ENCODE measurements at regions not wholly inside any gene's neighbourhood (a gene's known extent, or its start where the extent isn't known, plus 50 kb on each side); places are given as distances from the start of the nearest gene placed in this dataset.

- DNase-seq = no peak
Measured at GRCh38 chr5:52419357-52419756, 368.4 kb upstream of the ITGA1 start.

GRCh38 chr5:52427615-52428014 lies 360.1 kb upstream of the ITGA1 start:
- no peak for DNase-seq

- DNase-seq = no peak
Measured at GRCh38 chr5:52428977-52429489, 358.7 kb upstream of the ITGA1 start.

- DNase-seq = no peak
Measured at GRCh38 chr5:52441768-52442167, 345.9 kb upstream of the ITGA1 start.

- DNase-seq = no peak
Measured at GRCh38 chr5:52443187-52443586, 344.5 kb upstream of the ITGA1 start.

GRCh38 chr5:52448111-52448510 lies 339.6 kb upstream of the ITGA1 start:
- DNase-seq = no peak

GRCh38 chr5:52449516-52449915 lies 338.2 kb upstream of the ITGA1 start:
- no peak for DNase-seq

- DNase-seq = no peak
Measured at GRCh38 chr5:52452098-52452497, 335.6 kb upstream of the ITGA1 start.

GRCh38 chr5:52453176-52453575 lies 334.5 kb upstream of the ITGA1 start:
- no peak for DNase-seq

GRCh38 chr5:52455920-52456319 lies 331.8 kb upstream of the ITGA1 start:
- DNase-seq = no peak

- DNase-seq = no peak
Measured at GRCh38 chr5:52457810-52458209, 329.9 kb upstream of the ITGA1 start.

- DNase-seq = no peak
Measured at GRCh38 chr5:52466113-52466512, 321.6 kb upstream of the ITGA1 start.

GRCh38 chr5:52466749-52467520 lies 320.8 kb upstream of the ITGA1 start:
- DNase-seq = no peak

GRCh38 chr5:52468976-52469375 lies 318.7 kb upstream of the ITGA1 start:
- no peak for DNase-seq

- DNase-seq = no peak
Measured at GRCh38 chr5:52469420-52469819, 318.3 kb upstream of the ITGA1 start.

GRCh38 chr5:52469835-52470234 lies 317.9 kb upstream of the ITGA1 start:
- DNase-seq = no peak

- no peak for DNase-seq
Measured at GRCh38 chr5:52476346-52476745, 311.4 kb upstream of the ITGA1 start.

GRCh38 chr5:52481201-52481600 lies 306.5 kb upstream of the ITGA1 start:
- DNase-seq = no peak

- DNase-seq = no peak
Measured at GRCh38 chr5:52481851-52482250, 305.9 kb upstream of the ITGA1 start.

- DNase-seq = peak; percentile 82
Measured at GRCh38 chr5:52491071-52491787, 296.5 kb upstream of the ITGA1 start.

- no peak for DNase-seq
Measured at GRCh38 chr5:52491818-52492217, 295.9 kb upstream of the ITGA1 start.

- DNase-seq = no peak
Measured at GRCh38 chr5:52497133-52497693, 290.5 kb upstream of the ITGA1 start.

GRCh38 chr5:52498607-52499006 lies 289.1 kb upstream of the ITGA1 start:
- DNase-seq = no peak

- no peak for DNase-seq
Measured at GRCh38 chr5:52502460-52502999, 285.2 kb upstream of the ITGA1 start.

All from SHP77 treated with DMSO at 0.1 percent for 48 hours (cell line).